ENCODE measurements at regions not wholly inside any gene's neighbourhood (a gene's known extent, or its start where the extent isn't known, plus 50 kb on each side); places are given as distances from the start of the nearest gene placed in this dataset.

DNA sequence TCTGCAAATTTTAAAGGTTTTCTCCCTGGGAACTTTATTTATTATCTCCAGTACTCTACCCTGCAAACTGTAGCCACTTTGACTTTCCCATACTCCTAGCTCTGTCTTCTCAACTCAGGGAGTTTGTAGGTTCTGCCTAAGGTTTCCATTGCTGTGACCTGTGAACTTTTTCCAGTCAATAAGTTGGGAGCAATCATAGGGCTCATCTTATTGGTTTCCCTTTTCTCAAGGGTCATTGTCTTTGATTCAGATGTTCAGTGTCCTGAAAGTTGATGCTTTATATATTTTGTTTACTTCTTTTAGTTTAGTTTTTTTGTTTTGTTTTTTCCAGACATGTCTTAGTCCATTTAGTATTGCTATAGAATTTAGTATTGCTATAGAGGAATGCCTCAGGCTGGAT, 85.3 kb upstream of the NUDT6 start:
- TF ChIP-seq, protein P1, sequence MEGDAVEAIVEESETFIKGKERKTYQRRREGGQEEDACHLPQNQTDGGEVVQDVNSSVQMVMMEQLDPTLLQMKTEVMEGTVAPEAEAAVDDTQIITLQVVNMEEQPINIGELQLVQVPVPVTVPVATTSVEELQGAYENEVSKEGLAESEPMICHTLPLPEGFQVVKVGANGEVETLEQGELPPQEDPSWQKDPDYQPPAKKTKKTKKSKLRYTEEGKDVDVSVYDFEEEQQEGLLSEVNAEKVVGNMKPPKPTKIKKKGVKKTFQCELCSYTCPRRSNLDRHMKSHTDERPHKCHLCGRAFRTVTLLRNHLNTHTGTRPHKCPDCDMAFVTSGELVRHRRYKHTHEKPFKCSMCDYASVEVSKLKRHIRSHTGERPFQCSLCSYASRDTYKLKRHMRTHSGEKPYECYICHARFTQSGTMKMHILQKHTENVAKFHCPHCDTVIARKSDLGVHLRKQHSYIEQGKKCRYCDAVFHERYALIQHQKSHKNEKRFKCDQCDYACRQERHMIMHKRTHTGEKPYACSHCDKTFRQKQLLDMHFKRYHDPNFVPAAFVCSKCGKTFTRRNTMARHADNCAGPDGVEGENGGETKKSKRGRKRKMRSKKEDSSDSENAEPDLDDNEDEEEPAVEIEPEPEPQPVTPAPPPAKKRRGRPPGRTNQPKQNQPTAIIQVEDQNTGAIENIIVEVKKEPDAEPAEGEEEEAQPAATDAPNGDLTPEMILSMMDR (IDR thresholded peaks at IDR 0.05; ENCODE audit: insufficient read depth, low read depth, low read length), result no peak
- TF ChIP-seq EZH2 (IDR thresholded peaks at IDR 0.05; ENCODE audit: insufficient read depth, low read length), result no peak

All from astrocyte (in vitro differentiated cells and primary cell).